T-helper 2 cell treated with Interferon-gamma antibody and Interleukin-4, amounts not matched to agents 100 ng/mL and 5 ng/mL, for 36 hours (primary cell): ENCODE measurements at regions not wholly inside any gene's neighbourhood (a gene's known extent, or its start where the extent isn't known, plus 50 kb on each side); places are given as distances from the start of the nearest gene placed in this dataset.

ENCODE experiments used
- intact Hi-C: fragments of 100-400 bp; cut with micrococcal nuclease; formaldehyde crosslinking; loops from one replicate; pipeline ENCODE4 v1.15.1; 2023

DNA sequence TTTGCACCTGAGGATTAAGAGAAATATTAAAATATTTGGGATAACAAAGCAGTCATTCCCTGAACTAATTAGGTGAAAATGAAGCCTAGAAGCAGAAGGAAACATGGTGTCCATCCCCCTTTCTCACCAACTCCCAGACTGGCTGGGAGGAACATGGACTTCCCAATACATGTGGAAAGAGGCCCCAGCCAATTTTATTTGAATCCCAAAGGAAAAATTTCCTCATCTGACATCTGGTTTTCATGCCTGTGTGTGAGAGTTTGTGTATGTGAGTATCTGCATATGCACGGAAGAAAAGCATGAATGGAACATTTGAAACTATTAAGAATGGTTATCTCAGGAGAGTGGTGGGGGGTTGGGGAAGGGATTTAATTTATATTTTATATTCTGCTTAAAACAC, 84.3 kb downstream of the COPS8 start:
- intact Hi-C loops: no loop called here

DNA sequence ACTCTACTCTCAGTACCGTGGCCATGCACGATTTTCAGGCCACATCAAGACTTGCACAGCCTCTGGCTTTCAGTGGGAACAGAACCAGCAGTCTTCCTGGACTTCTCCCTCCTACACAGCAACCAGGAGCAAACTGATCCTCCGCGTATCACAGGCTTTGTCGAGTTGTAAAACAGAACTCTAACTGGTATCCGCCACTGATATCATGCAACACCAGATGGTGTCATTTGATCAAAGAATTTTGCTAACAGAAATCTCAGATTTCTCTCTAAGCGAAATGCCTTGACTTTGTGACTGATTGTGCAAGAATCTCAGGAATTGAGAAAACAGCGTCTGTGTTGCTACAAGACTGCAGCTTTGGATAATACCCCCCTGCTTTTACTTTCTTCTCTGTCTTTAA, 85.7 kb downstream of the COPS8 start:
- intact Hi-C loops: no loop called here

DNA sequence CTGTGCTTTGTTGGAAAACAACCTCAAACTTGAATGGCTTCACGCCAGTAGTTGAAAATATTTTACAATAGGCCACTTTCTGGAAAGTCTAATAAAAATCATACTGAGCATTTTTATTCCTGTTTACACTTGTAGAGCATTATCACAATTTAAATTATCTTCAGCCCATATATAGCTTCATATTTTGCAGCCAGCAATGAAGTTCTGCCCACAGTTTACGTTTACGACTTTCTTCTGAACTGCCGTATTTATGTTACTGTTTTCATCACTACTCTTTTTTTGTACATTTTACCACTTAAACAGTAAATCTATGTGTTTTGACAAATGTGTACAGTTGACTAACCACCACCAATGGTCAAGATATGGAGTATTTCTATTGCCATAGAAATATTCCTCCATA, 86.2 kb downstream of the COPS8 start:
- intact Hi-C loops: no loop called here

DNA sequence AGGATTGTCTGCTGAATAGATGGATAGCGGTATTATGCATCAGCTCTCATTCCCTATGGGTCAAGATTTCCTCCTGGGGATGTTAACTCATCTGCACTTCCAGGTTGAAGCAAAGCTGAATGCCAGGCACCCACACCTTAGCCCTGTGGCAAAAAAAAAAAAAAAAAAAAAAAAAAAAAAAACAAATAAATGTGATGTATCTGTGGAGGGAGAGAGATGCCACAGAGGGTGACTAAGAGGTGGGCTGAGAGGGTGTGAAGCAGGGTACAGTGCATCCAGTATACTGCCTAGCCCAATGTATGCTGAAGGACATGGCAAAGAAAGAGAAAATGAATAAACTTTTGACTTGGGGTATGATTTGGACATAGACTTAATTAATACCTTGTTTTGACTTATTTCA, 91.4 kb downstream of the COPS8 start:
- intact Hi-C loops: no loop called here

DNA sequence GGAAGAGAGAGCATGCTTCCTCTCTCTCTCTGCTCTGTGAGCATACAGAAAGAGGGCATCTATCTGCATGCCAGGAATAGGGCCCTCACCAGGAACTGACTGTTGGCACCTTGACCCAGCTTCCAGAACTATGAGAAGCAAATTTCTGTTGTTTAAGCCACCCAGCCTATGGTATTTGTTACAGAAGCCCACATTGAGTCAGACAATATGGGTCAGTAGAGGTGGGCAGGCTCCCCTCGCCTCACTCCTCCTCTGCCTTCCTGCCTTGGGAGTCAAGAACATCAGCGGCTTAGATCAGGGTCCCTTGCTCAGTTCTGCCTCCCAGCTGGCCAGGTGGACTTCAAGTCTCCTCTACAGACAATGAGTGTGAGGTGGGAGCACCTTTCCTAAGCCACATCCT, 92.3 kb downstream of the COPS8 start:
- intact Hi-C loops: no loop called here

DNA sequence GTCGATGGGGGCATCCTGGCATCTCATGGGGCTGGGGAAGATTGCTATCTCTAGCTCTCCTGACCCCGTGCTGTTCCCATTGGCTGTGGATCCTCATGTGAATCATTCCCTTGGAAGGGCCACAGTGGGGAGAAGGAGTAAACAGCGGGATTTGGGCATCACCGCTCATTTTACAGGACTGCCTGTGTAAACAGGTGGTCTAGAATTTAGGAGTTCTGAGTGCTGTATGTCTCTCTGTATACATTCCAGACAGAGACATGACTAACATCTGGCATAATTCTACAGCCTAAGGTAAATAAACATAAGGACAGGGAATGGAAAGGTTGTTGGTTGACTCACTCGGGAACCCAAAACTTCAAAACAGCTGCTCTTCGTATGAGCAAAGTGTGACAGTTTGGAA, 92.7 kb downstream of the COPS8 start:
- intact Hi-C loops: no loop called here

DNA sequence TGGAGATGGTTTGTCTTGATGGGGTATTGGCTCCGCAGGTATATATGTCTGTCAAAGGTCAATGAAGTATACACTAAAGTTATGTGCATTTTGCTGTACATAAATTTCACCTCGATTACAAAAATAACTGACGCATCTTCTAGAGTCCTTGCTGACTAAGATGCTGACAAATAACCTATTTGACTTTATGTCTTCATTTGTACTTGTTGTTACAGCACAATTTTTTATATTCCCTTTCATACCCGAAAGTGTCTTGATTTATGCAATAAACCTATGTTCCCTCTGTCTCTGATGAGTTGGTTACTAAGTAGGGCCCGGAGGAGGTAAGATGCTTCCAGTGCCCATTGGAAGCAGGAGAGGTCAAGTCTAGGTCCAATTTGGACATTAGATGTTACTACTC, 93.5 kb downstream of the COPS8 start:
- intact Hi-C loops: no loop called here

DNA sequence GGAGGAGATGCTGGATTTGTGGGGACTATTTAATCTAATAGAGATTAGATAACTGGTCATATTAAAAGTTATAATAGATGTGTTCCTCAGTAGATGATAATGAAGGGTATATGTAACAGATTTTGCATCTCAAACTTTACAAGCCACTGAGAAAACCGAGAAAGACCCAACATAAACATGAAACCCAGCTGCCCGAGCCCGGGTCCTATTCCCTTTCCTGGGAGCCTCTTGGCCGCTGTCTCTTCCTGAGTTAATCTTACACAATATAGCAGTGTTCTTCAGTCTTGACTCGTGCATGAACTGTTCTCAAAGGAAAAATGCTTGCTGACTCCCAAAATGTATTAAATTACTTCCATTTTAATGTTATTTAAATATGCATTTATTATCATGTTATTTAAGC, 94.5 kb downstream of the COPS8 start:
- intact Hi-C loops: no loop called here

DNA sequence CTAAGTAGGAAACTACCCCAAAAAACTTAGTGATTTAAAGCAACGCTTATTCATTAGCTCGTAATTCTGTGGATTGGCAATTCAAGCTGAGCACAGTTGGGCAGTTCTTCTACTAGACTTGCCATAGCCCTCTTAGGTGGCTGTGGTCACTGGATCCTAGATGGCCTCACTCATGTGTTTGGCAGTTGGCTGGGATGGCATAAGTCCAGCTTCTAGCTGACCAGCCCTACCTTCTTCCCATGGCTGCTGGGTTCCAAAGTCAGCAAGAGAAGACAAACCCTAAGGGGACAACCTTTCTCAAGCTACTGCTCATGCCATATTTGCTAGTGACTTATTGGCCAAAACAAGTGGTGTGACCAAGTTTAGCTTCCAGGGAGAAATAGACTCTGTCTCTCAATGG, 95.3 kb downstream of the COPS8 start:
- intact Hi-C loops: no loop called here

DNA sequence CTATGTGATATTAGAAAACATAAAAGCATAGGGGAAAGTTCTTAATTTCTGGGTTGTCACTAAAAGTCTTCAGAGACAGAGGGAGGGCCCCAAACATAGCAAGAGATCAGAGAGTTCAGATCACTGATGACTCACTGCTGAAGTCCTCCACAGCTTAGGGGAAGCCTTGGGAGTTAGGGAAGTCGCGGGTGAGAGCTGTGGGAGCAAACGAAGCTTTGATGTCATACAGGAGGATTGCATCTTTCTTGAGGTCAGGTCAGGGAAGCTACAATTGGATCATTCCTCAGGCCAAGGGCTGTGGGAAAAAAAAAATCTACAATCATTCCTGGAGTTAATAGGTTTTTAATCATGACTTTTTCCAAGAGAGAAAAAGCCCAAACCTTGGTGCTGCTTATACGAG, 96.2 kb downstream of the COPS8 start:
- intact Hi-C loops: no loop called here

DNA sequence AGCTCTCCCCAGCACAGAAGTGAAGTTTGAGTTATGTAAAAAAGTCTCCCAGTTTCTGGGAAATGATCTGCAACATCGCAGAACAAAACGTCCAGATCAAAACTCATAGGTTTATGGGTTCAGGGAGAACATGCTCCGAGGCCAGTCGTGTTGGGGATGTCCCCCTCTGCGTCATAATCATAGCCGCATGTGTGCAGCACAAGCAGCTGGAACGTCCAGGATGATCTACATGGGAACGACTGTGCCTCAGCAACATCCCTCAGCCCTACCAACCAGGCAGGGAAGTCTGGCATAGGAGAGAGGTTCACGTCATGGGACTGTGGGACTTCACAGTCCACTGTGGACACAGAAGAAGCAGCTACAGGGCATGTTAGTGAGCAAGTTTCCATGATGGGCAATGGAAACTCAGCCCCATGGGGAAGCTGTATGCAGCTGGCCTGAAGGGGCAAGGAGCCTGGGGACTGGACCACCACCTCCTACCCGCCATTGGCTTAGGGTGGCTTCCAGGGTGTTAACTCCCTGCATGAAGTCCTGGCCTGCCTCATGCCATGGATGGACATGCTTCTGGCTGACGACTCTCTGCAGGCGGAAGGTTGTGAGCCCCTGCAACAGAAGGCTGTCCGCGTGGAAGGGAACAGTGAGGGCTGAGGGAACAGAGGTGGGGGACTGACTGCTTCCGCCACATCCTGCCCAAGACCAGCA, 96.9 kb downstream of the COPS8 start:
- intact Hi-C loops: no loop called here

DNA sequence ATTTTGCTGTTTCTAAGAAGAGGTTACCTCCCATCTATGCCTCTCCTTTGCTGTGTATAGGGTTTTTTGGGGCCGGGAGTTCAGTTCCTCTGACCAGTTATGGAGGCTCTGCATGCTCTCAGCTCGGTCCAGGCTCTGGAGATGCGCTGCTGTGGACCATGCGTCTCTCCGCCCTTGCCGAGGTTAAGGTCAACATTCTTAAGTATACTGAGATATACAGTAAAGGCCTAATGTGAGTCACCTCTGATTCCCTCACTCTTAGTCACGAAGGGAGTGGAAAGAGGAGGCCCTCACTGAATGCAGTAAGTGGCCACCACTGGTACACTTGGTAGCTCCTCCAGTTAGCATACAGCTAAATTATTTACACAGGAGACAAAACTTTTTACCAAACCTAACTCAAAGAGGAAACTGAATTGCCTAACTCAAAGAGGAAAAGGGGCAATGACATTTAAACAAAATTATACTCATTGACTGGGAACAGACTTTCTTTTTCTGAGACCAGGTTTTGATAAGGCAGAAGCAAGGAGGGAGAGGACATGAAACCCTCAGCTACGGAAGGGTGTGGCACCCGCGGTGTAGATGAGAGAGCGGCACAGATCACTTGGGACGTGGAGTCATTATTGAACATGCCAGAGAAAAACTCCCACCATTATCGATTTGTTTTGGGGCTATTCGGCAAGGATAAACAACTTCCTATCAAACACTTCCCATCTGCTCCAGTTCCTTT, 98.7 kb downstream of the COPS8 start:
- intact Hi-C loops: no loop called here

DNA sequence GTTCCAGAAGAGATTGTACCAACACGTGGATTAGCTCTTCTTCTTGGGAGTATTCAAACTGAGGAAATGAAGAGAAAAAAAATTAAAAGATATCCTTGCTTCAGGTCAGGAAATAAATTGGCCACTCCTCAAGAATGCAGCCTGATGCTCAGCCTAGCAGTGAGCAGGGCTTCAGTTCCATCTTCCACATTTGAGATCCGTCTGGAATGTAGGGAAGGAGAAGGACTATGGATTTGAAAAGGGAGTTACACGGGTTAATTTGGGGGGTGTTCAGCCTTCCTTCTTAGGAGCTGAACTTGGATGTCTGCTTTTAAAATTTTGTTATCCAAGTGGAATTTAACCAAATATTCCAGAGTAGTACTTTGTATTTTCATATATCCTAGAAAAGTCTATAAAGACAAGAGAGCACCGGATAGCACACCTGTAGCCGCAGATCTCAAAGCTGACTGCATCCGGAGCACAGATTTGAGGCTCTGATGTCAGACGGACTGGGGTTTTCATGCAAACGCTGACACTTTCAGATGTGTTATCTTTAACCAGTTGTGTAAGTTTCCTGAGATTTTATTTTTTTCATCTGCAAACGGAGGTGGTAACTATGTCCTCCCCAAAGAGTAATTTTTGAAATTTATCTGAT, 99.3 kb downstream of the COPS8 start:
- intact Hi-C loops: no loop called here

DNA sequence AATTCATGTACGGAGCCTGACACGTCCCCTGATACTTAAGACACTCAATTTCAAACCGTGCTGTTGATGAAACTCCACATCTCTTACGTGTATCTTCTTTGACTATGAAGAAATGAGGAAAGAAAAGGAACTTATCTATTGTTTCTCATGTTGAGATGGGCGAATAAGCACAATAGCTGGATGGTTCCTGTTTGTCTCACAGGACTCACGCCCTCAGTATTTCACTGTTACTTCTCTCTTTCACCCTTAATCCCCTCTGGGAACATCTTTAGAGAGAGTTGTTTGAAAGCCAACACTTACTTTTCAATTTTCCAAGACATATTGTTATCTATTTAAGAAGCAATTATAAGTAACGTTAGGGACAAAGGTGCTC, 99.8 kb downstream of the COPS8 start:
- intact Hi-C loops: no loop called here

DNA sequence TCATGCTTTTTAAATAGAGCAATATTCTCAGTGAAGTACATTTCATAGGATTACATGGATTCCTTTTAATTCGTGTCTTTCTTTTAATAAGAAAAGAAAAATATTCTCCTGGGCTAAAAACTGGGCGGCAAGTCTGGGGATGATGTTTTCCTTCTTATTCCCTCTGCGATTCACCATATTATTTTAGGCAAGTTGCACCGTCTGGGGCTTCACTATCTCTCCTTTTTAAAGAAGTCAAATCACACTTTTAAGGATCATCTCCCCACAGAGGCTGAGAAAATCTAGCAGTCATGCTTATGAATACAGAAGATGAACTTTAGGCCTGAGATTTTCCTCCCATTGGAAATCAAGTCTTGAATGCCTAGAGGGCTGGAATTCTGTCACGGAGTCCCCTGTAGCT, 104.1 kb downstream of the COPS8 start:
- intact Hi-C loops: no loop called here

DNA sequence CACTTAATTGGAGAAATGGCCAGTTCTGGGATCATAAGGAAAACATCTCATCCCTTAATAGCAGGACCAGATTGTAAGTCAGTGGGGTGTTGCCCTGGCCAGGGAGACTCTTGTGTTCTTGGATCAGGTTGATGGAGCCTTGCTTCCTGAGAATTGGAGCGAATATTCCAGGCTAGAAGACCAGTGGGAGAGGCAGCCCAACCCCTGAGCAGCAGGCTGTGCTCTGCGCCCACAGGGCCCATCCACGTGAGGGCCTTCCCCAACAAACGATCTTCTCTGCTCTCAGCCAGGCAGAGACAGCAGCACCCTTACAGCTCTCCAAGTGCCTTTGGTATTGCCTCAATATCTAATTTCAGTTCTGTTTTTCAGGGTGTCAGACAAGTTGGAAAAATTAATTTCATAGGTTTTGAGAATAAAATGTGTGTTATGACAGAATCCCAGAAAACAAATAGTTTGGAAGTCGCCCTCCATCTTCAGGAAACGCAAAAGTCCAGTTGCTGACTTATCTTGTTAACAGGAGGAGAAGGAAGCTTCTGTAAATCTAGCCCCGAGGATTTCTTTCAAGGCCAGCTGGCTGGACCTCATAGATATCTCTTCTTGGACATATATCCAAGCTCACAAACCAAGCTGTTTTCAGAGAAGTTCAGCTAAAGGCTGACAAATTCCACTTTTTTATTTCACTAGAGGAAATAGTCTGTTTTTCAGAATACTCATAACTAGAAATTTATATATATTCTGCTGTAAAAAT, 105.5 kb downstream of the COPS8 start:
- intact Hi-C loops: no loop called here

DNA sequence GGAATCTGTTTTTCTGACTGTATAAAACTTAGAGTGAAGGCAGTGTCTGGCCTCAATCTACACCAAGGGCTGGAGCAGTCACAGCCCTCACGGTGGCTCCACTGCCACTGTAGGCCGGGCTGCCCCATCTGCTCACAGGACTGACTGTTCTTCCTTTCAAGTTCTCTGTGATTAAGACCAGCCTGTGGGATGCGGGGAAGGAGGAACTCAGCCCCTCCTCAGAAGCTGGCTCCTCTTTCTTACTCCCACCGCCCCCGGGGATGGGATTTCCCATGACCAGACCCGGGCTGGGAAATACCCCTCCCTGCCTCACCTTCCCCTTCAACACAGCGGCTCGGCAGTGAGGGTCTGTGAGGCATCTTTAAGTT, 106.0 kb downstream of the COPS8 start:
- intact Hi-C loops: no loop called here

DNA sequence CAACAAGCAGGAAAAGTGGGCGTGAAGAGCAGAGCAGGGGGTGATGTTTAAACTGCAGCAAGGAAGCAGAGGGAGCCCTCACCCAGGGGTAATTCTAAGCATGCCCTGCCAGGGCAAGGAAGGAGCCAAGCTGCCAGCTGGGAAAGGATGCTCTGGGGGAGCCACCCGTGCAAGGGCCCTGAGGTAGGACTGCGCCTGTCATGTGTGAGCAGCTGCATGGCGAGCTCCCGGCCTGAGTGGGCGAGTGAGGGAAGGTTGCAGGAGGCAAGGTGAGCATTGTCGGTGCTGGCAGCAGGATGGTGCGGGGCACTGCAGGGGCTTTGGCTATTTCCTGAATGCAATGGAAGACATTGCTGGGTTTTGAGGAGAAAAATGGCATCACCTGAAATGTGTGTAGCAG, 107.2 kb downstream of the COPS8 start:
- intact Hi-C loops: no loop called here

DNA sequence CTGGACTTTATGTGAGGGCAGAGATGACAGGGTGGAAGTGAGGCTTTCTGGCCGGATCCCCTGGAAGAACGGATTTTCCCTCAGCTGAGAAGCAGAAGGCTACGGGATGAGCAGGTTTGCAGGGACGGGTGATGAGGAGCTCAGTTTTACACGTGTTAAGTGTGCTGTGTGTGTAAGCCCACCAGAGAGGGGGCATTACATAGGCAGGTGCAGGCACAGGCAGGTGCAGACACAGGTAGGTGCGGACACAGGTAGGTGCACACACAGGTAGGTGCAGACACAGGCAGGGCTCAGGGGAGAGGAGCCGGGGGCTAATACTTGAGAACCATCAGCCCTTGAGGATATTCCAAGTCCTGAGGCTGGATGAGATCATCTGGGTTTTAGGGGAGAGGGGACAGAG, 107.7 kb downstream of the COPS8 start:
- intact Hi-C loops: no loop called here

DNA sequence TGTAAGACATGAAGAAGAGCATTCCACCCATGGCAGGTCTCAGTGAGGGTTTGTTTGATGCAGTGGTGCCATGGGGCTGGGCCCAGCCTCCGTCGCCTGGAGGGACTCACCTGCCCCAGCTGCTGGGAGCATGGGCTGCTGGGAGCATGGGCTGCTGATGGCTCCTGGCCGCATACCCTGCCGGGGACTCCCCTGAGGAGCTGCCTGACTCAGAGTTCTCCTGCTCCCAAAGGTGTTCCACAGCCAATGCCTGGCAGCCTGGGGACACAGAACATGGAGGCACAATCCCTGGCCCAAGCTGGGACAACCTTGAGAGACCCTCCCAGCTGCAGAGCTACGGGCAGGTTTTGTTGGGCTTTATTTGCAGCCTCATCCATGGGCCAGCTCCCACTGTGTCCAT, 108.4 kb downstream of the COPS8 start:
- intact Hi-C loops: no loop called here

DNA sequence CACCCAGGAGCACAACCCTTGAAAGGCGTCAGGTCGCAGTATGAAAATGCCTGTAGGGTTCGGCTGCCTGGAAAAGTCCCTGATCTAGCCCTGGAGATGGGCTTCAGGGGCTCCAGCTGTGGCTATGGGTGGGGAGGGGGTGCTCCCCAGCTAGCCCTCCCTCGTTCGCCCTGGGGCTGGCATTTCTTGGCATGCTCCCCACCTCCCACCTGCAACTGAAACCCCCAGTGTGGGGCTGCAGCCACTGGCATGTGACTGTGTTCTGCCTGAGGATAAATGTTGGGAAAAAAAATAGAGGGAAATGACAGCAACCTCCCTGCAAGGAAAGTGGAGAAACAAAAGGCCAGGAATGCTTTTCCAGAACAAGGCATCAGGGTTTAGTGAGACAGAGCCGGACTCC, 109.2 kb downstream of the COPS8 start:
- intact Hi-C loops: no loop called here

DNA sequence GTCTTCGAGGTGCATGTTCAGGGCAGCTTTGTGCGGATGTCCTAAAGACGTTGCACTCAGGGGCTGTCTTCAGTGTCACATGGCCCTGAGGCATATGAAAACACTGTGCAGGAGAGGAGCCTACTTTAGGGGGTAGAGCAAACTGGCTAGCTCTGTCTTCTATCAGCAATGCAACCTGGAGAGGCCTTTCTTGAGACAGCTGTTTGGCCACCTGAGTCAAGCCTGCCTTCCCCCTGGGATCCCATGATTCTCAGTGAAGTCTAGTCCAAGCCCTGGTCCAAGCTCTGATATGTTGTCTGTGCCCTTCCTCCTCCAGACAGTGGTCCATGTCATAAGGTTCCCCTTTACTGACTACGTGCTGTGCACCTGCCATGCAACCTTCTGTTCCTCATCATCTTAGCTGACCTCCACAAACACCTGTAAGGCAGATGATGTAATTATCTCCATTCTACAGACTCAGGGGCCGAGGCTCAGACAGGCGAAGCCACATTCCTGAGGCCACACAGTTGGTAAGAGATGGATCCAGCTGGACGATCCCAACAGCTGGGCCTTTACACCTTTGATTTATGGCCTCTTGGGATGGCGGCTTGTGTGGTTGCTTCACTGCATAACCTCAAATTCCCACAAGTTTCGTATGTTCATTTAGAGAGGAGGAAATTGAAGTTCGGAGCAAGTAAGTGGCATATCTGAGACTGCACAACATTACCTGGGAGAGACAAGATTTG, 109.9 kb downstream of the COPS8 start:
- intact Hi-C loops: no loop called here
